ENCODE measurements at regions not wholly inside any gene's neighbourhood (a gene's known extent, or its start where the extent isn't known, plus 50 kb on each side); places are given as distances from the start of the nearest gene placed in this dataset.

DNA sequence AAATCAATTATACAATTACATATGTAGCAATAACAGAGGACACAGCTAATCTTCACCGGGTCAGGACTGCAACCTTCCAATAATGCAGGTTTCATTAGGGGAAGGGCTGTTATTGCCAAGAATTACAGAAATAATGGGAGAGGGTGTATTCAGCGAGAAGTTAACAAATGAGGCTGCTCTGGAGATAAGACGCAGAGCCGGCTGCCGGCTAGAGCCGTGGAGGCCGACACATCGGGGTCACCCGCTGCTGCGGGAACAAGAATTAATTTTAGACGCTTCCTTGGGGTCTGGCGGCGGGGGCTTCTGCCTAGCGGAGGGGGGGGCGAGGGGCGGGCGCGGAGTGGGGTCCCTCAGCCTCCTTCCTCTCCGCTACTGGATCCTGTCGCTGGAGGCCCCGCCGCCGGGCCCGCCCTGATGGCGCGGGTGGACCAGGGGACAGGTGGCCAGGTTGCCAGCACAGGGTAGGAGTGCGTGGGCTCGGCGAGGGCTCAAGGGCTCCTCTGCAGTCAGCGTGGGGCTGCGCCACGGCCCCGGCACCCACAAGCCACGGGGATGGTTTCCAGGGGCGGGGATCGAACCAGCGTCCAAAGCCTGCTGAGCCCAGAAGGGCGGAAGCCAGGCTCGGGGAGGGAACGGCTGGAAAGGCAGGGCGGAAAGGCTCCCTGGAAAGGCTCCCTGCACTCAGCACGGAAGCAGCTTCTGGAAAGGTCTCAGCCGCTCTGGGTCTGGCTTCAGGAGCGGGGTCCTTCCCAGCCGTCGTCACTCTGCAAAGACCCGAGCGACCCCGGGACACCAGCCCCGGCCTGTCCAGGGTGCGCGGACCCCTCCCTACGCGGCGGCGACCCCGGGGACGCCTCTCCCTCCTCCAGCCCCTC lies 113.8 kb upstream of the NKX1-1 start:
- Histone ChIP-seq H3K27ac (peak overlapping the region in 1 of 4 donors; percentile 39), H3K4me1 (peaks cover 0 to 5% (median 5%) of the 10 kb centered on the region in 4 donors), H3K27me3 (peaks cover 81% of the 10 kb centered on the region), H3K4me3 (peak overlapping the region in 1 of 4 donors; percentile 18), H3K36me3 (no peaks in the 10 kb centered on the region), H3K9me3 (no peaks in the 10 kb centered on the region)
- intact Hi-C loops (cut with DNase I; ENCODE audit: low total_unique reads) (no loop called here), in situ Hi-C loops (cut with MboI; ENCODE audit: low pct_ligation_motif_present in 1 of 4, low pct_unique_long_range_greater_than_20kb in 1 of 4, low sequenced_read_pairs in 3 of 4) (no loop called here)
- DNase-seq = no peak
- WGBS, 2 donors (ENCODE audit: low coverage in 1 of 2) = 79 to 85% methylated on average over 3 to 57 of the region's 58 CpGs
- TF ChIP-seq POLR2AphosphoS5 (IDR thresholded peaks at IDR 0.05) = no peak
- no peak for TF ChIP-seq POLR2A (IDR thresholded peaks at IDR 0.05)
- no peak for TF ChIP-seq EP300 (IDR thresholded peaks at IDR 0.05; ENCODE audit: low read depth)
- TF ChIP-seq, protein P1, sequence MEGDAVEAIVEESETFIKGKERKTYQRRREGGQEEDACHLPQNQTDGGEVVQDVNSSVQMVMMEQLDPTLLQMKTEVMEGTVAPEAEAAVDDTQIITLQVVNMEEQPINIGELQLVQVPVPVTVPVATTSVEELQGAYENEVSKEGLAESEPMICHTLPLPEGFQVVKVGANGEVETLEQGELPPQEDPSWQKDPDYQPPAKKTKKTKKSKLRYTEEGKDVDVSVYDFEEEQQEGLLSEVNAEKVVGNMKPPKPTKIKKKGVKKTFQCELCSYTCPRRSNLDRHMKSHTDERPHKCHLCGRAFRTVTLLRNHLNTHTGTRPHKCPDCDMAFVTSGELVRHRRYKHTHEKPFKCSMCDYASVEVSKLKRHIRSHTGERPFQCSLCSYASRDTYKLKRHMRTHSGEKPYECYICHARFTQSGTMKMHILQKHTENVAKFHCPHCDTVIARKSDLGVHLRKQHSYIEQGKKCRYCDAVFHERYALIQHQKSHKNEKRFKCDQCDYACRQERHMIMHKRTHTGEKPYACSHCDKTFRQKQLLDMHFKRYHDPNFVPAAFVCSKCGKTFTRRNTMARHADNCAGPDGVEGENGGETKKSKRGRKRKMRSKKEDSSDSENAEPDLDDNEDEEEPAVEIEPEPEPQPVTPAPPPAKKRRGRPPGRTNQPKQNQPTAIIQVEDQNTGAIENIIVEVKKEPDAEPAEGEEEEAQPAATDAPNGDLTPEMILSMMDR (IDR thresholded peaks at IDR 0.05) = no peak

DNA sequence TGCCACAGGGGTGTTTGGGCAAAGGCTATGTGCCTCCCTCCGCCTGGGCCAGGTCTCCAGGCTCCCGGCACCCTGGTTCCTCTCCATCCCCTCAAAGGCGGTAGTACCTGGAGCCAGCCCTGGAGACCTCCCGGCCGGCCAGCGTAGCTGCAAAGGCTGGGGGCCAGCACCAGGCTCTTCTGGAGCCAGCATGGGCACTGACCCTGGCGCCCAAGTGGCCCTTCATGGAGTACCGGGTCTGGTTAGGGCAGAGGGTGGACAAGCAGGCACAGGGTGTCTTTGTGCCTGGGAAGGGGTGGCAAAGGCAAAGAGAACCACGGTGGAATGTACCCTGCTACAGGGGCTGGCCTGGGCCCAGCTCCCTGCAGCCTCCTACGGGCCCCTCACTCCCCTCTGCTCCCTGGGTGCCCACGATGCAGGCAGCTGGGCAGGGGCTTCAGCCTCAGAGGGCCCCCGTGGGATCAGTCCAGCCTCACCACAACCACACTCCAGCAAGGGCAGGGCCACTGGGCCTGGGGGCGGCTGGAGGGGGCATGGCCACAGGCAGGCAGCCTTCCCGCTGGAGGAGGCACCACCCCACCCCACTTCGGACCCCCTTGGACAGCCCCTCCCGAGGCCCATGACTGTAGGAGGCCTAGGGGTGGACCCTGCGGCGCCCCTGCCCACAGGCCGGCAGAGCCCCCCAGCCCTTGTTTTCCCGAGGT lies 112.9 kb upstream of the NKX1-1 start:
- H3K4me1 ChIP-seq = peaks cover 0 to 5% (median 5%) of the 10 kb centered on the region in 4 donors
- H3K27me3 ChIP-seq = peaks cover 79% of the 10 kb centered on the region
- H3K27ac ChIP-seq = no peak overlapping the region
- no peaks in the 10 kb centered on the region for H3K9me3 ChIP-seq
- no peaks in the 10 kb centered on the region for H3K36me3 ChIP-seq
- in situ Hi-C loops (cut with MboI; ENCODE audit: low pct_ligation_motif_present in 1 of 4, low pct_unique_long_range_greater_than_20kb in 1 of 4, low sequenced_read_pairs in 3 of 4) (no loop called here), intact Hi-C loops (cut with DNase I; ENCODE audit: low total_unique reads) (no loop called here)
- no peak overlapping the region for H3K4me3 ChIP-seq
- no peak for DNase-seq
- TF ChIP-seq POLR2AphosphoS5 (IDR thresholded peaks at IDR 0.05) = no peak
- TF ChIP-seq POLR2A (IDR thresholded peaks at IDR 0.05) = no peak
- TF ChIP-seq, protein P1 (IDR thresholded peaks at IDR 0.05) = no peak
- 60 to 79% methylated on average over 1 to 19 of the region's 20 CpGs for WGBS, 2 donors (ENCODE audit: low coverage in 1 of 2)

DNA sequence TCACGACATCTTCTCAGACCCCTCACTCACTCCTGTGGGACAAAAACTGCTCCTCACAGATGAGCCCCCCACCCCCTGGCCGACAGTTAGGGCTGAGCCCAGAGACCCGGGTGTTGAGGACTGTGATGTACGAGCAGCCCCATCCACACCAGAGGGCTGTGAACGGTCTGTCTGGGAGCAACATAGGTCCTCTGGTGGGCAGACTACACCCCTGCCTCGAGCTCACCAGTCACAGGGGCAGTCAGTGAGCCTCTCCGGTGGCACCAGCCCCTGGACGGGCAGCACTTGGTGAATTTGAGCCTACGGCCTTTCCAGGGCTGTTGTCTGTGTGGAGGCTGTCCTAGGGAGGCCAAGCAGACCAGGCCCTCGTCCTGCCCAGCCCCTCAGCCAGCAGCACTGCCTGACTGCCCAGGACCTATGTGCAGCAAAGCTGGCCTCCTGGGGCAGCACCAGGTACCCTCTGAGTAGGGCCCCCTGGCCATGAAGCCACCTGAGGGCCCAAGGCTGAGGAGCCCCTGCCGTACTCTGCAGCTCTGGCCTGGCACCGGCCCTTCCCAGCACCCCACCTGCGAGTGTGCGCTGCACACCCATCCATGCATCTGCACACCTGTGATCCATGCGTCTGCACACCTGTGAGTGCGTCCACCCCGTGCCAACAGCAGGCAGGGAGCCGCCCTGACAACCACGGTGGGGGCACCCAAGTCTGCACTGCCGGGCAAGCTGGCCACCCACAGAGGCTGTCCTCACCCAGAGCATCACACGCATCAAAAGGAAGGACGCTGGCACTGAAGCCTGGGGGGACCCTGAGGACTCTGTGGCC lies 111.6 kb upstream of the NKX1-1 start:
- intact Hi-C loops (cut with DNase I; ENCODE audit: low total_unique reads) (no loop called here), in situ Hi-C loops (cut with MboI; ENCODE audit: low pct_ligation_motif_present in 1 of 4, low pct_unique_long_range_greater_than_20kb in 1 of 4, low sequenced_read_pairs in 3 of 4) (no loop called here)
- TF ChIP-seq POLR2A (IDR thresholded peaks at IDR 0.05) (no peak), EP300 (IDR thresholded peaks at IDR 0.05; ENCODE audit: low read depth) (no peak), POLR2AphosphoS5 (IDR thresholded peaks at IDR 0.05) (no peak)
- TF ChIP-seq, protein P1 (IDR thresholded peaks at IDR 0.05) = no peak
- no peak overlapping the region for H3K27ac ChIP-seq
- peaks cover 0 to 11% (median 5%) of the 10 kb centered on the region in 4 donors for H3K4me1 ChIP-seq
- DNase-seq = no peak
- WGBS, 2 donors (ENCODE audit: low coverage in 1 of 2) = 71% methylated on average over 15 of the region's 22 CpGs; no CpG with 5 or more reads in 1 of the 2 donors
- peaks cover 75% of the 10 kb centered on the region for H3K27me3 ChIP-seq
- no peaks in the 10 kb centered on the region for H3K9me3 ChIP-seq
- H3K4me3 ChIP-seq = no peak overlapping the region
- H3K36me3 ChIP-seq = no peaks in the 10 kb centered on the region

Measured in transverse colon (tissue), 4 donors.